ENCODE measurements at regions not wholly inside any gene's neighbourhood (a gene's known extent, or its start where the extent isn't known, plus 50 kb on each side); places are given as distances from the start of the nearest gene placed in this dataset.

DNA sequence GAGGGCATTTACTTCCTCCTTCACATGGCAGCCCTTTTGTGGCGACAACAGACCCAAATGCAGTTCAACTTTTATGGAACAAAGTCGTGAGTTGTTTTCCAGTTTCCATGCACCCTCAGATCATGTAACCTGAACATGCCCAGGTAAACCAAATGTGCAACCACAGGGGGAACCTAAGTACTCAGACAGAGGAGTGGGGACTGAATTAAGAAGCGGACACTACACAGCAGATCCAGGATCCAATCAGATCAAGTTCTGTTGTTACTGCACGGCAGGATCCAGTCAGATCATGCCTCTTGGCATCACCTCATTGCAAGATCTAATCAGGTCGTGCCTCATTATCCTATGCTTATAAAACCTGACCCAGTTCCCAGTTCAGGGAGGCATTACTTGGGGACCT is 115.7 kb downstream of the MATN1 start:
- TF ChIP-seq, protein P1, sequence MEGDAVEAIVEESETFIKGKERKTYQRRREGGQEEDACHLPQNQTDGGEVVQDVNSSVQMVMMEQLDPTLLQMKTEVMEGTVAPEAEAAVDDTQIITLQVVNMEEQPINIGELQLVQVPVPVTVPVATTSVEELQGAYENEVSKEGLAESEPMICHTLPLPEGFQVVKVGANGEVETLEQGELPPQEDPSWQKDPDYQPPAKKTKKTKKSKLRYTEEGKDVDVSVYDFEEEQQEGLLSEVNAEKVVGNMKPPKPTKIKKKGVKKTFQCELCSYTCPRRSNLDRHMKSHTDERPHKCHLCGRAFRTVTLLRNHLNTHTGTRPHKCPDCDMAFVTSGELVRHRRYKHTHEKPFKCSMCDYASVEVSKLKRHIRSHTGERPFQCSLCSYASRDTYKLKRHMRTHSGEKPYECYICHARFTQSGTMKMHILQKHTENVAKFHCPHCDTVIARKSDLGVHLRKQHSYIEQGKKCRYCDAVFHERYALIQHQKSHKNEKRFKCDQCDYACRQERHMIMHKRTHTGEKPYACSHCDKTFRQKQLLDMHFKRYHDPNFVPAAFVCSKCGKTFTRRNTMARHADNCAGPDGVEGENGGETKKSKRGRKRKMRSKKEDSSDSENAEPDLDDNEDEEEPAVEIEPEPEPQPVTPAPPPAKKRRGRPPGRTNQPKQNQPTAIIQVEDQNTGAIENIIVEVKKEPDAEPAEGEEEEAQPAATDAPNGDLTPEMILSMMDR (IDR thresholded peaks at IDR 0.05; ENCODE audit: low read depth, low read length), result no peak
- no peak for TF ChIP-seq POLR2A (IDR thresholded peaks at IDR 0.05; ENCODE audit: extremely low read depth, insufficient read length)
- TF ChIP-seq MYC (IDR thresholded peaks at IDR 0.05; ENCODE audit: low read depth, low read length), result no peak

Data from NB4 (cell line).